ENCODE measurements at regions not wholly inside any gene's neighbourhood (a gene's known extent, or its start where the extent isn't known, plus 50 kb on each side); places are given as distances from the start of the nearest gene placed in this dataset.

DNA sequence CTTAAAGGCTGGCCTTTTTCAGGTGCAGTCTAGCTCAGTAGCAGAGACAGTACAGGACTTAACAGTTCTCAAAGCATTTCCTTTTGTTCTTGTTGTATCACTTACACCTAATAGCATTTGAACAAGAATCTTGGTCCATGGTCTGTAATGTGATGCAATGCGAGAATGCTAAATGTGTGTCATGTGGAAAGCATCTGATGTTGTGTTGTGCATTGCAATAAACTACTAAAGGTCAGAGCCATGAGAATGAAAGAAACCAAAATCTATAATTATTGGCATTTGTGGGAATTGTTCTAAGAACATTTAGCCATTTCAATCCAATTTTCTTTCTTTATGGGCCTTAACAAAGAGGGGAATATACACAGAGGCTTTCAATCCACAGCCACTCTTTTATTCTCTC lies 324.5 kb upstream of the ROBO2 start:
- WGBS, 2 donors (ENCODE audit: low coverage in 1 of 2) = 86 to 90% methylated on average over 1 of the region's 1 CpG

DNA sequence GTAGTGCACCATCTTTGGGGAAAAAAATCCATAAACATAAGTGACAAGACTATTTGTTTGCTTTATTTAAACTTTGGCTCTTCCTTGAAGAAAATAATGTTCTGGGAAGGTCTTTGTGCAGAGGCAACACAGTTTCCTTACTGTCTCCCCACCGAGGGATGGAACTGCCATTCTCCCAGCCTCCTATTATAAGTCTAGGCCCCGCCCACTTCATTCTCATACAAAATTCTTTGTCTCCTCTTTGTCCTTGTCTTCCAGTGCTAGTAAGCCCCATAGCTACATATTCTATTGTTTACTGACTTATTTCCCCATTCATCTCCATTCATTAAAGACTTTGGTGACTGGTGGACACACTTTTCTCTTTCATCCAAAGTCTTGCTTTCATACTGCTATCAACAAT lies 316.5 kb upstream of the ROBO2 start:
- no peak overlapping the region for H3K4me3 ChIP-seq
- no peaks in the 10 kb centered on the region for H3K9me3 ChIP-seq
- intact Hi-C loops (cut with DNase I; ENCODE audit: low total_unique reads) = no loop called here
- H3K4me1 ChIP-seq = peaks cover 0 to 8% (median 2%) of the 10 kb centered on the region in 4 donors
- no peak for DNase-seq
- no peak overlapping the region for H3K27ac ChIP-seq
- no peaks in the 10 kb centered on the region for H3K27me3 ChIP-seq
- in situ Hi-C loops (cut with MboI; ENCODE audit: low pct_ligation_motif_present in 1 of 4, low pct_unique_long_range_greater_than_20kb in 1 of 4, low sequenced_read_pairs in 3 of 4) = no loop called here
- WGBS, 2 donors (ENCODE audit: low coverage in 1 of 2) = 81 to 82% methylated on average over 2 of the region's 2 CpGs
- H3K36me3 ChIP-seq = no peaks in the 10 kb centered on the region
- TF ChIP-seq, protein P1, sequence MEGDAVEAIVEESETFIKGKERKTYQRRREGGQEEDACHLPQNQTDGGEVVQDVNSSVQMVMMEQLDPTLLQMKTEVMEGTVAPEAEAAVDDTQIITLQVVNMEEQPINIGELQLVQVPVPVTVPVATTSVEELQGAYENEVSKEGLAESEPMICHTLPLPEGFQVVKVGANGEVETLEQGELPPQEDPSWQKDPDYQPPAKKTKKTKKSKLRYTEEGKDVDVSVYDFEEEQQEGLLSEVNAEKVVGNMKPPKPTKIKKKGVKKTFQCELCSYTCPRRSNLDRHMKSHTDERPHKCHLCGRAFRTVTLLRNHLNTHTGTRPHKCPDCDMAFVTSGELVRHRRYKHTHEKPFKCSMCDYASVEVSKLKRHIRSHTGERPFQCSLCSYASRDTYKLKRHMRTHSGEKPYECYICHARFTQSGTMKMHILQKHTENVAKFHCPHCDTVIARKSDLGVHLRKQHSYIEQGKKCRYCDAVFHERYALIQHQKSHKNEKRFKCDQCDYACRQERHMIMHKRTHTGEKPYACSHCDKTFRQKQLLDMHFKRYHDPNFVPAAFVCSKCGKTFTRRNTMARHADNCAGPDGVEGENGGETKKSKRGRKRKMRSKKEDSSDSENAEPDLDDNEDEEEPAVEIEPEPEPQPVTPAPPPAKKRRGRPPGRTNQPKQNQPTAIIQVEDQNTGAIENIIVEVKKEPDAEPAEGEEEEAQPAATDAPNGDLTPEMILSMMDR (IDR thresholded peaks at IDR 0.05) = no peak
- TF ChIP-seq POLR2A (IDR thresholded peaks at IDR 0.05) (no peak), POLR2AphosphoS5 (IDR thresholded peaks at IDR 0.05) (no peak), EP300 (IDR thresholded peaks at IDR 0.05; ENCODE audit: low read depth) (no peak)

More for the DNA sequence above, 324.5 kb upstream of the ROBO2 start:
- Histone ChIP-seq H3K36me3 (no peaks in the 10 kb centered on the region), H3K4me1 (no peaks in the 10 kb centered on the region), H3K27me3 (no peaks in the 10 kb centered on the region), H3K4me3 (no peak overlapping the region), H3K27ac (no peak overlapping the region), H3K9me3 (no peaks in the 10 kb centered on the region)
- intact Hi-C loops (cut with DNase I; ENCODE audit: low total_unique reads) (no loop called here), in situ Hi-C loops (cut with MboI; ENCODE audit: low pct_ligation_motif_present in 1 of 4, low pct_unique_long_range_greater_than_20kb in 1 of 4, low sequenced_read_pairs in 3 of 4) (no loop called here)
- TF ChIP-seq POLR2A (IDR thresholded peaks at IDR 0.05) (no peak), EP300 (IDR thresholded peaks at IDR 0.05; ENCODE audit: low read depth) (no peak), POLR2AphosphoS5 (IDR thresholded peaks at IDR 0.05) (no peak)
- TF ChIP-seq, protein P1 (IDR thresholded peaks at IDR 0.05) = no peak
- DNase-seq = no peak

DNA sequence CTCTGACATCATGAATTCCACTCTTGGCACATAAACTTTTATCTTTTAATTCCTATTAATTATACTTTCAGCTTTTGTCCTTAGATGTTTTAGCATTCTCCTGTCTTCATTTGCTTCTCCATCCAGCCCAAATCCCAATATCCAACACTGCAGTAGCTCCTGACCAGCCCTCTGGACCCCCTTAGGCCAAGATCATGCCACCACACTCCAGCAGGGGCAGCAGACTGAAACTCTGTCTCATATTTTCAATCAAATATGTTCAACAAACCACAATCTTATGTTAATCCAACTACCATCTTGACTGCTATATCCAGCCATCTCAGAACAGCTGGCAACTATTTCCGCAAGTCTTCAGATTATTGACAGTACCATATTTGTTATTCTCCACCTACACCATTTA lies 315.8 kb upstream of the ROBO2 start:
- no peak for DNase-seq
- 93 to 100% methylated on average over 1 of the region's 1 CpG for WGBS, 2 donors (ENCODE audit: low coverage in 1 of 2)
- Histone ChIP-seq H3K36me3 (no peaks in the 10 kb centered on the region), H3K9me3 (no peaks in the 10 kb centered on the region), H3K27me3 (no peaks in the 10 kb centered on the region), H3K4me3 (no peak overlapping the region), H3K27ac (no peak overlapping the region), H3K4me1 (peaks cover 0 to 8% (median 2%) of the 10 kb centered on the region in 4 donors)
- in situ Hi-C loops (cut with MboI; ENCODE audit: low pct_ligation_motif_present in 1 of 4, low pct_unique_long_range_greater_than_20kb in 1 of 4, low sequenced_read_pairs in 3 of 4) = no loop called here
- TF ChIP-seq POLR2AphosphoS5 (IDR thresholded peaks at IDR 0.05) (no peak), EP300 (IDR thresholded peaks at IDR 0.05; ENCODE audit: low read depth) (no peak), POLR2A (IDR thresholded peaks at IDR 0.05) (no peak)
- TF ChIP-seq, protein P1 (IDR thresholded peaks at IDR 0.05) = no peak
- intact Hi-C loops (cut with DNase I; ENCODE audit: low total_unique reads) = no loop called here

DNA sequence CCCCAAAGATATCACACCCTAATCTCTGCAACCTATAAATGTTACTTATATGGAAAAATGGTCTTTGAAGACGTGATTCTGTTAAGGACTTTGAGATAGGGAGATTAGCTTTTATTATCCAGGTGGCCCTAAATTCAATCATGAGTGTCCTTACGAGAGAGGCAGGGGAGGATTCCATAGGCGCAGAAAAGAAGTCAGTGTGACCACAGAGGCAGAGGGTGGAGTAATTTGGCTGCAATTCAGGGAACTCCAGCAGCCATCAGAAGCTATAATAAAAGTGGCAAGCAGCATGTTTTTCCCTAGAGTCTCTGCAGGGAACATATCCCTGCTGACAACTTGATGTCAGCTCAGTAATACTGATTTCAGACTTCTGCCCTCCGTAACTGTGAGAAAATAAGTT lies 315.2 kb upstream of the ROBO2 start:
- intact Hi-C loops (cut with DNase I; ENCODE audit: low total_unique reads) (no loop called here), in situ Hi-C loops (cut with MboI; ENCODE audit: low pct_ligation_motif_present in 1 of 4, low pct_unique_long_range_greater_than_20kb in 1 of 4, low sequenced_read_pairs in 3 of 4) (no loop called here)
- no peak overlapping the region for H3K27ac ChIP-seq
- H3K4me1 ChIP-seq = peaks cover 0 to 8% (median 2%) of the 10 kb centered on the region in 4 donors
- no peaks in the 10 kb centered on the region for H3K27me3 ChIP-seq
- no peaks in the 10 kb centered on the region for H3K36me3 ChIP-seq
- WGBS, 2 donors (ENCODE audit: low coverage in 1 of 2) = 15 to 41% methylated on average over 4 of the region's 4 CpGs
- TF ChIP-seq POLR2A (IDR thresholded peaks at IDR 0.05) (no peak), EP300 (IDR thresholded peaks at IDR 0.05; ENCODE audit: low read depth) (no peak), POLR2AphosphoS5 (IDR thresholded peaks at IDR 0.05) (no peak)
- TF ChIP-seq, protein P1 (IDR thresholded peaks at IDR 0.05) = no peak
- no peaks in the 10 kb centered on the region for H3K9me3 ChIP-seq
- H3K4me3 ChIP-seq = no peak overlapping the region
- DNase-seq = no peak

All from transverse colon (tissue), 4 donors.